Upper lobe of left lung (tissue), 4 donors: ENCODE measurements at regions not wholly inside any gene's neighbourhood (a gene's known extent, or its start where the extent isn't known, plus 50 kb on each side); places are given as distances from the start of the nearest gene placed in this dataset.

Experiments
- CTCF ChIP-seq, 6 experiments: fragments of 450-650 bp in 4 of 6; fragments of 200-600 bp in 2 of 6; sonication (generic) in 2 of 6; IDR thresholded peaks; one replicate each; pipeline ENCODE4 v1.5.1; 2016 to 2019; ENCODE audit warnings: antibody characterized with exemption in 6 of 6
- EP300 ChIP-seq, 4 donors: sonication (generic); formaldehyde crosslinking; IDR thresholded peaks; one replicate each; pipeline ENCODE4 v1.5.1; 2017; ENCODE audit warnings: antibody characterized with exemption in 4 of 4, control low read depth in 2 of 4

- TF ChIP-seq EP300 (IDR thresholded peaks at IDR 0.05) (no peak), CTCF (IDR thresholded peaks at IDR 0.05) (no peak)
These were observed 138.1 kb upstream of the HMHB1 start for GRCh38 chr5:143673676-143674468.
